ENCODE measurements at regions not wholly inside any gene's neighbourhood (a gene's known extent, or its start where the extent isn't known, plus 50 kb on each side); places are given as distances from the start of the nearest gene placed in this dataset.

- Histone ChIP-seq H3K27ac (ENCODE audit: low read length) (no peak overlapping the region), H3K4me3 (ENCODE audit: low read length) (no peak overlapping the region), H3K4me2 (ENCODE audit: low read length) (no peak overlapping the region), H4K20me1 (ENCODE audit: insufficient read depth, low read length) (no peaks in the 10 kb centered on the region), H2AFZ (ENCODE audit: low read depth, low read length) (no peak overlapping the region), H3K27me3 (ENCODE audit: low read depth, low read length) (no peaks in the 10 kb centered on the region), H3K4me1 (ENCODE audit: low read length) (no peaks in the 10 kb centered on the region), H3K9ac (ENCODE audit: low read length) (no peak overlapping the region), H3K9me3 (ENCODE audit: insufficient read depth, low read length) (no peaks in the 10 kb centered on the region), H3K79me2 (ENCODE audit: low read length) (no peaks in the 10 kb centered on the region), H3K36me3 (replicated peaks; ENCODE audit: low read depth, low read length) (no peaks in the 10 kb centered on the region)
- no peak for TF ChIP-seq CTCF (IDR thresholded peaks at IDR 0.05; ENCODE audit: low read depth, low read length)
These were observed 647.4 kb downstream of the BCOR start for GRCh38 chrX:39450234-39450977.

GRCh38 chrX:39451046-39451445 lies 646.7 kb downstream of the BCOR start:
- no peaks in the 10 kb centered on the region for H3K79me2 ChIP-seq (ENCODE audit: low read length)
- no peak overlapping the region for H2AFZ ChIP-seq (ENCODE audit: low read depth, low read length)
- no peak overlapping the region for H3K9ac ChIP-seq (ENCODE audit: low read length)
- no peak overlapping the region for H3K27ac ChIP-seq (ENCODE audit: low read length)
- no peak overlapping the region for H3K4me2 ChIP-seq (ENCODE audit: low read length)
- TF ChIP-seq CTCF (IDR thresholded peaks at IDR 0.05; ENCODE audit: low read depth, low read length): no peak
- no peak for TF ChIP-seq EZH2phosphoT487 (IDR thresholded peaks at IDR 0.05; ENCODE audit: low read depth)
- H3K36me3 ChIP-seq (replicated peaks; ENCODE audit: low read depth, low read length): no peaks in the 10 kb centered on the region
- H3K4me3 ChIP-seq (ENCODE audit: low read length): no peak overlapping the region
- no peaks in the 10 kb centered on the region for H3K27me3 ChIP-seq (ENCODE audit: low read depth, low read length)
- no peaks in the 10 kb centered on the region for H3K9me3 ChIP-seq (ENCODE audit: insufficient read depth, low read length)
- no peaks in the 10 kb centered on the region for H3K4me1 ChIP-seq (ENCODE audit: low read length)
- H4K20me1 ChIP-seq (ENCODE audit: insufficient read depth, low read length): no peaks in the 10 kb centered on the region

- Histone ChIP-seq H3K36me3 (replicated peaks; ENCODE audit: low read depth, low read length) (no peaks in the 10 kb centered on the region), H3K27me3 (ENCODE audit: low read depth, low read length) (no peaks in the 10 kb centered on the region; the same call in 1 of the 2 replicates), H3K9me3 (ENCODE audit: insufficient read depth, low read length) (no peaks in the 10 kb centered on the region), H3K4me1 (ENCODE audit: low read length) (no peaks in the 10 kb centered on the region), H3K79me2 (ENCODE audit: low read length) (no peaks in the 10 kb centered on the region), H3K27ac (ENCODE audit: low read length) (no peak overlapping the region), H3K4me2 (ENCODE audit: low read length) (no peak overlapping the region), H3K4me3 (ENCODE audit: low read length) (no peak overlapping the region), H4K20me1 (ENCODE audit: insufficient read depth, low read length) (no peaks in the 10 kb centered on the region), H2AFZ (ENCODE audit: low read depth, low read length) (no peak overlapping the region), H3K9ac (ENCODE audit: low read length) (no peak overlapping the region)
- no peak for TF ChIP-seq EZH2phosphoT487 (IDR thresholded peaks at IDR 0.05; ENCODE audit: low read depth)
- no peak for TF ChIP-seq CTCF (IDR thresholded peaks at IDR 0.05; ENCODE audit: low read depth, low read length)
These were observed 645.4 kb downstream of the BCOR start for GRCh38 chrX:39452401-39452800.

- H3K27ac ChIP-seq (ENCODE audit: low read length): no peak overlapping the region
- no peaks in the 10 kb centered on the region for H3K4me1 ChIP-seq (ENCODE audit: low read length)
- H3K79me2 ChIP-seq (ENCODE audit: low read length): no peaks in the 10 kb centered on the region
- no peak overlapping the region for H2AFZ ChIP-seq (ENCODE audit: low read depth, low read length)
- TF ChIP-seq EZH2phosphoT487 (IDR thresholded peaks at IDR 0.05; ENCODE audit: low read depth) (no peak), CTCF (IDR thresholded peaks at IDR 0.05; ENCODE audit: low read depth, low read length) (no peak)
- no peak overlapping the region for H3K4me2 ChIP-seq (ENCODE audit: low read length)
- H3K9me3 ChIP-seq (ENCODE audit: insufficient read depth, low read length): no peaks in the 10 kb centered on the region
- no peak overlapping the region for H3K9ac ChIP-seq (ENCODE audit: low read length)
- no peaks in the 10 kb centered on the region for H4K20me1 ChIP-seq (ENCODE audit: insufficient read depth, low read length)
- no peaks in the 10 kb centered on the region for H3K36me3 ChIP-seq (replicated peaks; ENCODE audit: low read depth, low read length)
- H3K27me3 ChIP-seq (ENCODE audit: low read depth, low read length): no peaks in the 10 kb centered on the region; the same call in 1 of the 2 replicates
- no peak overlapping the region for H3K4me3 ChIP-seq (ENCODE audit: low read length)
These were observed 643.7 kb downstream of the BCOR start for GRCh38 chrX:39453889-39454621.

All from OCI-LY3 (cell line).